ENCODE measurements at regions not wholly inside any gene's neighbourhood (a gene's known extent, or its start where the extent isn't known, plus 50 kb on each side); places are given as distances from the start of the nearest gene placed in this dataset.
A peak's percentile ranks its signal among the peaks of the same experiment; 100 is the strongest.

GRCh38 chr4:71162386-71162785, 168.9 kb downstream of the DCK start:
- DNase-seq (ENCODE audit: low spot score): no peak

- DNase-seq (ENCODE audit: low spot score): no peak
These were observed 169.9 kb downstream of the DCK start for GRCh38 chr4:71163317-71163716.

GRCh38 chr4:71167083-71167482, 171.7 kb upstream of the SLC4A4 start:
- no peak for DNase-seq (ENCODE audit: low spot score)

GRCh38 chr4:71171592-71171991, 167.2 kb upstream of the SLC4A4 start:
- DNase-seq (ENCODE audit: low spot score): no peak

- no peak for DNase-seq (ENCODE audit: low spot score)
These were observed 157.5 kb upstream of the SLC4A4 start for GRCh38 chr4:71181332-71181731.

- peak; percentile 39 for DNase-seq (ENCODE audit: low spot score)
These were observed 154.5 kb upstream of the SLC4A4 start for GRCh38 chr4:71184195-71184781.

GRCh38 chr4:71185037-71185436, 153.8 kb upstream of the SLC4A4 start:
- no peak for DNase-seq (ENCODE audit: low spot score)

- no peak for DNase-seq (ENCODE audit: low spot score)
These were observed 152.6 kb upstream of the SLC4A4 start for GRCh38 chr4:71186257-71186565.

- DNase-seq (ENCODE audit: low spot score): no peak
These were observed 152.0 kb upstream of the SLC4A4 start for GRCh38 chr4:71186566-71187403.

GRCh38 chr4:71187404-71188155, 151.2 kb upstream of the SLC4A4 start:
- peak; percentile 15 for DNase-seq (ENCODE audit: low spot score)

GRCh38 chr4:71188156-71188640, 150.6 kb upstream of the SLC4A4 start:
- DNase-seq (ENCODE audit: low spot score): no peak

- no peak for DNase-seq (ENCODE audit: low spot score)
These were observed 149.9 kb upstream of the SLC4A4 start for GRCh38 chr4:71188951-71189350.

GRCh38 chr4:71189471-71189870, 149.3 kb upstream of the SLC4A4 start:
- no peak for DNase-seq (ENCODE audit: low spot score)

- no peak for DNase-seq (ENCODE audit: low spot score)
These were observed 144.4 kb upstream of the SLC4A4 start for GRCh38 chr4:71194454-71194853.

- DNase-seq (ENCODE audit: low spot score): no peak
These were observed 142.9 kb upstream of the SLC4A4 start for GRCh38 chr4:71195924-71196323.

- no peak for DNase-seq (ENCODE audit: low spot score)
These were observed 139.9 kb upstream of the SLC4A4 start for GRCh38 chr4:71198958-71199357.

- DNase-seq (ENCODE audit: low spot score): no peak
These were observed 137.8 kb upstream of the SLC4A4 start for GRCh38 chr4:71201057-71201456.

GRCh38 chr4:71201817-71202576, 136.8 kb upstream of the SLC4A4 start:
- DNase-seq (ENCODE audit: low spot score): no peak

- DNase-seq (ENCODE audit: low spot score): no peak
These were observed 136.1 kb upstream of the SLC4A4 start for GRCh38 chr4:71202705-71203104.

- no peak for DNase-seq (ENCODE audit: low spot score)
These were observed 134.8 kb upstream of the SLC4A4 start for GRCh38 chr4:71204056-71204455.

GRCh38 chr4:71206763-71207162, 132.1 kb upstream of the SLC4A4 start:
- DNase-seq (ENCODE audit: low spot score): no peak

- no peak for DNase-seq (ENCODE audit: low spot score)
These were observed 129.7 kb upstream of the SLC4A4 start for GRCh38 chr4:71209161-71209560.
